HuH-7 (cell line): ENCODE measurements at regions not wholly inside any gene's neighbourhood (a gene's known extent, or its start where the extent isn't known, plus 50 kb on each side); places are given as distances from the start of the nearest gene placed in this dataset.
A peak's percentile ranks its signal among the peaks of the same experiment; 100 is the strongest.

ENCODE experiments used
- DNase-seq: peaks from one replicate; pipeline ENCODE4 v3.0.0; 2011; ENCODE audit warnings: low spot score

- peak; percentile 55 for DNase-seq
These were observed 84.8 kb upstream of the COL13A1 start for GRCh38 chr10:69716711-69717560.

- no peak for DNase-seq
These were observed 82.8 kb upstream of the COL13A1 start for GRCh38 chr10:69718951-69719350.

- DNase-seq, result no peak
These were observed 79.9 kb upstream of the COL13A1 start for GRCh38 chr10:69721690-69722310.

DNA sequence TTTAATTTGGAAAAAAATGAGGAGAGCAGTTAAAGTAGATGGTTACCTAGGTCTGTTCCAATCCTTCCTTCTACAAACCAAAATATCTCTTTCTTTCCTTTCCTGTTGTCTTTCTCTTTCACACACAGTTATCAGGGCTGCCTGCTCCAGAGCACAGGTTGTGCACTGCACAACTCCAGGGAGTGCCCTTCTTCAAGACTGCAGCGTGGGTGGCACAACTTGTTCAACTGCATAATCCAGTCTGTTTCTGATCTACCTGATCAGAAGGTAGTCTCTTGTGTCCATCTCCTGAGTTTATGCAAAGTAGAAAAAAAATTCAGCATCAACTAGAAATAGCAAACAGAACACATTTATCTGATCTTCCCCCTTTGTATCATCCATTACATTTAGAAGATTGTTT, 78.1 kb upstream of the COL13A1 start:
- DNase-seq, result no peak

GRCh38 chr10:69726850-69727249, 74.9 kb upstream of the COL13A1 start:
- no peak for DNase-seq

- DNase-seq, result no peak
These were observed 73.3 kb upstream of the COL13A1 start for GRCh38 chr10:69728335-69728870.

DNA sequence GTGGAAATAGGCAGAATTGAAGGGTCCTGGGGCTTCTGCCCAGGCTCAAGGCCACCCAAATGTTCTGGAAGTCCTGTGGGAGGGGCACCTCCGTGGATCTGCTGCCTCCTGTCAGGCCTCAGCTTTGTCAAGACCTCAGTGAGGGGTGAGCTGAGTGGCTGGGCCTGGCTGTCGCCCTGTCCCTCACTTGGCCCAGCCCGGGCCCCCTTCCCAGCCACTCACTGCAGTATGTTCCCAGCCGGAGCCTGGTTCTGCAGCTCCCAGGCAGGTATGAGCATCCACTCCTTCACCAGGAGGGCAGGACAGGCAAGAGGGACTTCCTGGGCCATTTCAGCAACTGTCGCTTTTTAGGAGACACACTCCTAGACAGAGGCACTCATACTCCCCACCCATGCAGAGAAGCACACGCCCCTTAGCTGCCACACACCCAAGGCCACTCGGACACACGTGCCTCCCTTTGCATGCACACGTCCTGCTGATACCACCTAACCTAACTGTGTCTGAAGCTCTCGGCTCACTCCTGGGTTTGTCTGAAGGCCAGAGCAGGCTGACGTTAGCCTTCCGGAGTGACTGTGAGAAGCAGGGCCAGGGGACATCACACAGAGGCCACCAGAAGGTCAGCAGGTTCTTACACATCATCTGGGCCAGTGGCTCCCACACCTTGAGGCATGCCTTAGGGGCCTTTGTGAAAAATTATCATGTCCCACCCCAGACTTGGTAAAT, 72.2 kb upstream of the COL13A1 start:
- no peak for DNase-seq

GRCh38 chr10:69730251-69731156, 71.2 kb upstream of the COL13A1 start:
- DNase-seq, result no peak

GRCh38 chr10:69731184-69731583, 70.5 kb upstream of the COL13A1 start:
- DNase-seq, result no peak

DNA sequence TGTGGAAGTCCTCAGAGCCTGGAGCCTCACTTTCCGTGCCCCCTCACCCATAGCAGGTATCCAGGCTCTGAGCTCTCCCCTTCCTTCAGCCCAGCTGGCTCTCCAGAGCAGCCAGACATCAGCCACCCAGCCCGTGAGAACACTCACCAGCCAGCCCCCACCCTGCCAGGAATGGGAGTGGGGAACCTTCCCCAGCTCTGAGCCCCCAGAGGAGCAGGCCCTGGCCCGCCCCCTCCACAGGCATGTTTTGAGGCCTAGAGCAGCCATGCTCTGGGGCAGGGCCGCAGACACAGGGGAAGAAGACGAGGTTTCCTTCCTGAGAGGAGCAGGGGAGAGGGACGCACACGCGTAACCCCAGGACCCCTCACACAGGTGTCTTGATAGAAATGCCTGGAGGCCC, 70.0 kb upstream of the COL13A1 start:
- no peak for DNase-seq

DNA sequence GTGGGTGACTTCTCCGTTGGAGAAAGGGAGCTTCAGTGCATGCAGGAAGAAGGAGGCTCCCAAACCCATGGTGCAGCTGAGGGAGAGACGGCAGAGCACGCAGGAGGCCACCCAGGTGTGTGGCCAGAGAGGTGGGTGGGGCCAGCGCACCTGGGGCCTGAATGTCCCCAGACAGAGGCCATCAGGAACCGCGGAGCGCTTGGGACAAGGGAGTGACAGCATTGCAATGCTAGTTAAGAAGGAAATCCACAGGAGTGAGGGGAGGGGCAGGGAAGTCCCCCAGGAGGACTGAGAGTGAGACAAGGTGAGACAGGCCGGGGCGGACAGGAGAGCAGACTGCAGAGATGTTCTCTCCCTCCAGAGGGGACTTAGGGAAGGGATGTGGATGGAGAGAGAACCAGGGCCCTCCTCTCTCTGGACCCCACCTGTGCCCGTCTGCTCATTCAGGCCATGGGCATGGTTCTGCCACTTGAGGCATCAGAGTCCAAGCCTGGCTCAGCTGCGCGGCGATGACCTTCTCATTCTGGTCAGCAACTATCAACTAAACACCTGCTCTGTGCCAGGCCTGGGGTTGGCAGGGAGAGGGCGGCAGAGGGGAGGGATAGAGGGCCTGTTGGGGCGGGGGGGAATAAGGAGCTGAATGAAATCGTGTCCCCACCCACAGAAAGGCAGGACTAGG, 69.4 kb upstream of the COL13A1 start:
- no peak for DNase-seq

- DNase-seq, result no peak
These were observed 68.9 kb upstream of the COL13A1 start for GRCh38 chr10:69732826-69733150.

DNA sequence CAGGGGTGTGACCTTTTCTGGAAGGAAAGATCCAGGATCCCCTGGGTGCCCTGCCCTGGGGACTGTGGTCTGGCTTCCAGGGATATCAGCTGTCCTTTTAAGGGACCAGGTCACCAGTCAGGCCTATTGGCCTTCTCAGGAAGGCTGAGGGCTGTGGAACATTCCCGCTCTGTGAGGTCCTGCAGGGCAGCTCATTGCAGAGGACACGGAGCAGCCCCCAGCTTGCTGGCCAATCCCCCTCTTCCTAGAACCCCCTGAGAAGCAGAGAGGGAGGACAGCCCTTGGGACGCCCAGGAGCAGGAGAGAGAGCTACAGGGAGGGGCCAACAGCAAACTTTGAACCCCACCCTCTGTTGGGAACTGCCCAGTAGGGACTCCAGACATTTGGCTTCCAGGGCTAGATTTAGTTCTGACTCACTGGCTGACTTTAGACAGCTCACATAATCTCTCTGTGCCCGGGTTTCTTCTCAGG, 67.9 kb upstream of the COL13A1 start:
- no peak for DNase-seq

DNA sequence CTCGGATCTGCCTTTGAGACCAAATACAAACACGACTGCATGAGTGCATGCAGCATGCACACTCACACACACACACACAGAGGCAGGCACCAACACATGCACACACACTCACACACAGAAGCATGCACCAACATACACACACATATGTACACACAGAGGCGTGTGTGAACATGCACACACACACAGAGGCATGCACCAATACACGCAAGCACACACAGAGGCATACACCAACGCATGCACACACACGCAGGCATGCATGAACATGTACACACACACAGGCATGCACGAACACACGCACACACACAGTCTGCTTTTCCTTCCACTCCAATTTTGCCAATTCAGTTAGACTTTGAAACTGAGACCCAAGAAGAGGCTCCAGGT, 67.3 kb upstream of the COL13A1 start:
- no peak for DNase-seq

- DNase-seq, result no peak
These were observed 66.8 kb upstream of the COL13A1 start for GRCh38 chr10:69734797-69735468.

- DNase-seq, result no peak
These were observed 64.6 kb upstream of the COL13A1 start for GRCh38 chr10:69736886-69737641.

DNA sequence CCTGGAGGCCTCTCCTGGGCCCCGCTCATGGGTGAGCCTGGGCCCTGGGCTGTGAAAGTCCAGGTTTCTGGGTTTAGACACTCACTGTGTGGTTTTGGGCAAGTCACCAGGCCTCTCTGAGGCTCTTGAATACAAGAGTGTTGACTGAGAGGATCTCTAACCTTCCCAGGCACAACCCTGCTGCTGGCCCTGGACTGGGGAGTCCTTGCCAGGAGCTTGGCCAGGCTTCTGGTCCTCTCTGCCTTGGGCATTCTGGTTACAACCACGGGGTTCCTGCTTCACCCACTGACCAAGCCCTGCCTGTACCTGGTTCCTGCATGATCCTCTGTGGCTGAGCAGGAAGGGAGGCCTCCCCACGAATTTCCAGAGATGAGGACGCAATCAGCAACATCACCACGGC, 63.6 kb upstream of the COL13A1 start:
- no peak for DNase-seq

GRCh38 chr10:69738858-69739435, 62.8 kb upstream of the COL13A1 start:
- no peak for DNase-seq

DNA sequence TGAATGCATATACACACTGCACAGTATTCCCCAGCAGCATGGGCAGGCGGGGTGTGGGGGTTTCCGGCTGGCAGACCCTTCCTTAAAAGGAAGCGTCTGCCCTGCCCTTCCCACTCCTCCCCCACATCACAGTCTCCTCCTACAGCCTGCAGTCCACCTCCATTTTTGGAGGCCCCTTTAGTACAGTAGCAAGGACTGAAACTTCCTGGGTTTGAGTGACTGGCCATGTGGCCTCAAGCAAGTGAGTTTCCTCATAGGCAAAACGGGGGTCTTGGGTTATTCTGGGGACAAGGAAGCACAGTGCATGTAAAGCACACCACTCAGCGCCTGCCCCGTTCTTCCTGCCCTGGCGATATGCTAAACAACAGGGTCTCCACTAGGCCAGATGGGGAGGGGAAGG, 62.1 kb upstream of the COL13A1 start:
- DNase-seq, result no peak

DNA sequence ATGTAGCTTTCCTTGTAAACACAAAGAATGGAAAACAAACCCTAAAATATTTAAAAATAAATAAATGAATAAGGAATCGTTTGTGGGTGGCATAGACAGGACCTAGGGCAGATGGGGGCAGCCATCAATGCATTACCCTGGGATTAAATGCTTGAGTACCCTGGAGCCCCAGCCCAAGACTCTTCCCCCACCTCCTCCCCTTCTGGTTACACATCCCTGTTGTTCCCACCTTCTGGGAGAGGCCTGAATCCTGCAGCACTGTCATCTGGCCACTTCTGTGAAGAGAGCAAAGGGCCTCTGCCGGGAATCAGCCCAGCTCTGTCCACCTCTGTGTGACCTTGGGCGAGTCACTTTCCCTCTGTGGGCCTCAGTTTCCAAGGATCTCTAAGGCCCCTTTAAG, 61.6 kb upstream of the COL13A1 start:
- no peak for DNase-seq
